ENCODE measurements at regions not wholly inside any gene's neighbourhood (a gene's known extent, or its start where the extent isn't known, plus 50 kb on each side); places are given as distances from the start of the nearest gene placed in this dataset.
A peak's percentile ranks its signal among the peaks of the same experiment; 100 is the strongest.

DNA sequence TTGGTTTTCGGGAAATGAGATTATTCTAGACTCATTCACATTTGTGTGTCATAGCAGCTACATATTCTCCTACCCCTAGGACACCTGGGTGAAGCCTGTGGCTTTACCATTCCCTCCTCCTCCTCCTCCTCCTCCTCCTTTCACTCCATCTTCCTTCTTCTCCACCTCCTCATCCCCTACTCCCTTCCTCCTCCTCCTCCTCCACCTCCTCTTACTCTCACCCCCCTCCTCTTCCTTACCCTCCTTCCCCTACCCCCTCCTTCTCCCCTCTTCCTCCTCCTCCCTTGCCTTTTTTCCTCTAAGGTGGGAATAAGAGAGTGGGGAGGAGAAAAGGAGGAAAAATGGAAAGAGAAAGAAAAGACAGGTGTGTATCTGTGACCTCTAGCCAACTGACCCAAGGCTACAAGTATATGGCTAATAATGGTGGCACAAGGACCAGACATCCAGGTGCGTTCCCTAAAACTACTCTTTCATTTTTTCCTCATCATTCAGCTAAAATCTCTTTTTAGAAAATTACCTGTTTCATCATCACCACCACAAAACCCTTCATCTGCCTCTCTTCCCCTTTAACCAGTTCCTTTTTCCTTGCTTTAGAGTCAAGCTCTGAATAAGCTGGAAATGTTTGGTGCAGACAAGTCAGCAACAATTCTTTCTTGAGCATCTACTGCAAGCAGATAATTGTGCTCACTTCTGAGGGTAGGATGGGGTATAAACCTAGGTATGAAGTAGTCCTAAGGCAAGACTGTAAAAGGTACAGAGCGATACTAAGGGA, 149.8 kb upstream of the FOXN3 start:
- no peak overlapping the region for H3K4me3 Mint-ChIP-seq (ENCODE audit: unreplicated experiment)
- peaks cover 4% of the 10 kb centered on the region for H3K9me3 Mint-ChIP-seq (ENCODE audit: unreplicated experiment)
- H3K36me3 Mint-ChIP-seq (ENCODE audit: unreplicated experiment) = no peaks in the 10 kb centered on the region
- no peak for DNase-seq
- no peaks in the 10 kb centered on the region for H3K27me3 Mint-ChIP-seq (ENCODE audit: unreplicated experiment)
- H3K27ac Mint-ChIP-seq (ENCODE audit: unreplicated experiment) = no peak overlapping the region
- TF ChIP-seq, protein P1, sequence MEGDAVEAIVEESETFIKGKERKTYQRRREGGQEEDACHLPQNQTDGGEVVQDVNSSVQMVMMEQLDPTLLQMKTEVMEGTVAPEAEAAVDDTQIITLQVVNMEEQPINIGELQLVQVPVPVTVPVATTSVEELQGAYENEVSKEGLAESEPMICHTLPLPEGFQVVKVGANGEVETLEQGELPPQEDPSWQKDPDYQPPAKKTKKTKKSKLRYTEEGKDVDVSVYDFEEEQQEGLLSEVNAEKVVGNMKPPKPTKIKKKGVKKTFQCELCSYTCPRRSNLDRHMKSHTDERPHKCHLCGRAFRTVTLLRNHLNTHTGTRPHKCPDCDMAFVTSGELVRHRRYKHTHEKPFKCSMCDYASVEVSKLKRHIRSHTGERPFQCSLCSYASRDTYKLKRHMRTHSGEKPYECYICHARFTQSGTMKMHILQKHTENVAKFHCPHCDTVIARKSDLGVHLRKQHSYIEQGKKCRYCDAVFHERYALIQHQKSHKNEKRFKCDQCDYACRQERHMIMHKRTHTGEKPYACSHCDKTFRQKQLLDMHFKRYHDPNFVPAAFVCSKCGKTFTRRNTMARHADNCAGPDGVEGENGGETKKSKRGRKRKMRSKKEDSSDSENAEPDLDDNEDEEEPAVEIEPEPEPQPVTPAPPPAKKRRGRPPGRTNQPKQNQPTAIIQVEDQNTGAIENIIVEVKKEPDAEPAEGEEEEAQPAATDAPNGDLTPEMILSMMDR (IDR thresholded peaks at IDR 0.05; ENCODE audit: partially characterized antibody, unreplicated experiment) = no peak
- peaks cover 5% of the 10 kb centered on the region for H3K4me1 Mint-ChIP-seq (ENCODE audit: low read depth, unreplicated experiment)

DNA sequence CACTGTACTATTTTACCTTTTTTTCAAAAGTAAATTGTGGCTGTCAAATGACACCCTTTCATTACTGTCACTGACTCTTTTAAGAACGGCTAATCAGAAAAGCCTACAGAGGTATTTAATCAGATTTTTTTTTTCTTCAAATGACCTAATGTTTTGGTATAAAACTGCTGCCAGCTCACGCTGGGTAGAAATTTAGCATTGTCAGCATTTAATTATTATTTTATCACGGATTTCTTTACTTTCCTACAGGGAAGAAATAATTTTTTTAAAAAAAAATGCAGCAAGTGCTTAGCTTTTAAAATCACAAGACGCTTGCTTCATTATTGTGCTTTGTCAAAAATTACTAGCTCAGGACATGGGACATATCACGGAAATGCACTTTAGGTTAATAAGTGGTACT, 149.1 kb upstream of the FOXN3 start:
- TF ChIP-seq, protein P1 (IDR thresholded peaks at IDR 0.05; ENCODE audit: partially characterized antibody, unreplicated experiment) = no peak
- Mint-ChIP-seq H3K27ac (ENCODE audit: unreplicated experiment) (no peak overlapping the region), H3K9me3 (ENCODE audit: unreplicated experiment) (peaks cover 4% of the 10 kb centered on the region), H3K4me3 (ENCODE audit: unreplicated experiment) (no peak overlapping the region), H3K36me3 (ENCODE audit: unreplicated experiment) (no peaks in the 10 kb centered on the region), H3K27me3 (ENCODE audit: unreplicated experiment) (no peaks in the 10 kb centered on the region), H3K4me1 (ENCODE audit: low read depth, unreplicated experiment) (peaks cover 5% of the 10 kb centered on the region)
- DNase-seq = no peak

DNA sequence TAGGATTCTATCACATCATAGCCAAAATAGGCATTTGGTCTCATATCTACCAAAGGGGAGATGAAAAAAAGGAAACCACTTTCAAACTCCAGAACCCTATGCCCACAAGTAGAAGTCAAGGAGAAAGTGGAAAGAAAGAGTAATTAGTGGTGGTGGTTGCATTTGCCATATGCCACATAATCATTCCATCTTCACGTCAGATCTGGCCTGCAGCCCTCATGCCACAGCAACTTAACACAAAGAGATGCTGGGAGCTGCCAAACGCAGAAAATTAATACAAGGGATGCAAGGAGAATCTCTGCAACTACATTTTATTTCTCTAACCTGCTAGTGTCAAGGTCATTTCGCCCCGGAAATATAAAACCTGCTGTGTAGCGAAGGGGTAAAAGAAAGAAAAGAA, 148.6 kb upstream of the FOXN3 start:
- Mint-ChIP-seq H3K27ac (ENCODE audit: unreplicated experiment) (peak overlapping the region; percentile 36), H3K36me3 (ENCODE audit: unreplicated experiment) (no peaks in the 10 kb centered on the region), H3K9me3 (ENCODE audit: unreplicated experiment) (peaks cover 4% of the 10 kb centered on the region), H3K4me3 (ENCODE audit: unreplicated experiment) (no peak overlapping the region), H3K4me1 (ENCODE audit: low read depth, unreplicated experiment) (peaks cover 5% of the 10 kb centered on the region), H3K27me3 (ENCODE audit: unreplicated experiment) (no peaks in the 10 kb centered on the region)
- no peak for DNase-seq
- TF ChIP-seq, protein P1 (IDR thresholded peaks at IDR 0.05; ENCODE audit: partially characterized antibody, unreplicated experiment) = no peak

DNA sequence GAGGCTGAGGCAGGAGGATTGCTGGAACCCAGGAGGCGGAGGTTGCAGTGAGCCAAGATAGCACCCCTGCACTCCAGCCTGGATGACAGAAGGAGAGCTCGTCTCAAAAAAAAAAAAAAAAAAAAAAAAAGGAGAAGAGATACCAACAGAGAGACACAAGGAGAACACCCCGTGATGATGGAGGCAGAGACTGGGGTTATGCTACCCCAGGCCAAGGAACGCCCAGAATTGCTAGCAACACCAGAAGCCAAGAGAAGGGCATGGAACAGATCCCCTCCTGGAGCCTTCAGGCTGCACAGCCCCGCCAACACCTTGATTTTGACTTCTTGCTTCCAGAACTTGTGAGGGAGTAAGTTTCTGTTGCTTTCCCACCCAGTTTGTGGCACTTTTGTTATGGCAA, 148.0 kb upstream of the FOXN3 start:
- Mint-ChIP-seq H3K4me1 (ENCODE audit: low read depth, unreplicated experiment) (peaks cover 5% of the 10 kb centered on the region), H3K27me3 (ENCODE audit: unreplicated experiment) (no peaks in the 10 kb centered on the region), H3K27ac (ENCODE audit: unreplicated experiment) (no peak overlapping the region), H3K9me3 (ENCODE audit: unreplicated experiment) (peaks cover 2% of the 10 kb centered on the region), H3K4me3 (ENCODE audit: unreplicated experiment) (no peak overlapping the region), H3K36me3 (ENCODE audit: unreplicated experiment) (no peaks in the 10 kb centered on the region)
- TF ChIP-seq, protein P1 (IDR thresholded peaks at IDR 0.05; ENCODE audit: partially characterized antibody, unreplicated experiment) = no peak
- no peak for DNase-seq

DNA sequence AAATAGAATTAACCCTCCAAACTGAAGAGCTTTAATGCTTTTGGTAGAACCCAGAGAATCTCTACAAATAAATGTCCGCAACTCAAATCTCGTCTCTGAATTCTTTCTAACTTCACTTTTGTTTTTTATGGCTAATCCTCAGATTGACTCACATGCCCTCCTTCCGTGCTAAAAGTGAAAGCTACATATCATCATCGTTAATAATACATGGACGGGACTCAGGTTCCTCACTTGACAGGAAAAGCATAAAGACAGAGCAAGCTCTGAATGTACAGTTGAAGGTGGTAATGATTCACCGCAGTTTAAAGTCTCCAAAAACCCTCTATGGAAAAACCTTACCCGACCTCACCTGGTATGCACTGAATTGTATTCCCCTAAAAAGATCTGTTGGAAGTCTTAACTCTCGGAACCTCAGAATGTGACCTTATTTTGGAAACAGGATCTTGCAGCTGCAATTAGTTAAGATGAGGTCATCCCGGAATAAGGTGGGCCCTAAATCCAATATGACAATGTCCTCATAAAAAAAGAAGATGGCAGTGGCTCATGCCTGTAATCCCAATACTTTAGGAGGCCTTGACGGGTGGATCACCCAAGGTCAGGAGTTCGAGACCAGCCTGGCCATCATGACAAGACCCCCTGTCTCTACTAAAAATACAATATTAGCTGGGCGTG, 147.4 kb upstream of the FOXN3 start:
- no peaks in the 10 kb centered on the region for H3K27me3 Mint-ChIP-seq (ENCODE audit: unreplicated experiment)
- peaks cover 5% of the 10 kb centered on the region for H3K4me1 Mint-ChIP-seq (ENCODE audit: low read depth, unreplicated experiment)
- TF ChIP-seq, protein P1 (IDR thresholded peaks at IDR 0.05; ENCODE audit: partially characterized antibody, unreplicated experiment) = no peak
- no peaks in the 10 kb centered on the region for H3K36me3 Mint-ChIP-seq (ENCODE audit: unreplicated experiment)
- H3K9me3 Mint-ChIP-seq (ENCODE audit: unreplicated experiment) = peaks cover 2% of the 10 kb centered on the region
- H3K27ac Mint-ChIP-seq (ENCODE audit: unreplicated experiment) = no peak overlapping the region
- no peak for DNase-seq
- H3K4me3 Mint-ChIP-seq (ENCODE audit: unreplicated experiment) = no peak overlapping the region

All from glutamatergic neuron (in vitro differentiated cells).